Heart left ventricle (tissue), 16 donors: ENCODE measurements at regions not wholly inside any gene's neighbourhood (a gene's known extent, or its start where the extent isn't known, plus 50 kb on each side); places are given as distances from the start of the nearest gene placed in this dataset.

Experiments used
- ATAC-seq, 4 donors: fragments of 200-7000 bp; cut with Tn5 transposase; one replicate each; pipeline ENCODE4 v1.9.1; 2020 to 2022; ENCODE audit warnings: moderate library complexity in 4 of 4, mild to moderate bottlenecking in 3 of 4, moderate number of reproducible peaks in 1 of 4
- DNase-seq, 5 donors: peaks; one replicate each; pipeline ENCODE4 v3.0.0-alpha.2; 2020
- H3K27ac ChIP-seq, 12 donors: fragments of 200-600 bp; sonication (generic) in 4 of 12; one replicate each; pipeline versions ENCODE4 v1.5.0 to v1.8.0; 2016 to 2022; ENCODE audit warnings: mild to moderate bottlenecking in 2 of 12
- H3K27me3 ChIP-seq, 9 donors: fragments of 200-600 bp; sonication (generic) in 2 of 9; one replicate each; pipeline versions ENCODE4 v1.5.1 to v1.8.0; 2016 to 2022; ENCODE audit warnings: mild to moderate bottlenecking in 3 of 9
- H3K36me3 ChIP-seq, 9 donors: fragments of 200-600 bp; sonication (generic) in 2 of 9; one replicate each; pipeline versions ENCODE4 v1.5.0 to v1.8.0; 2018 to 2022; ENCODE audit warnings: mild to moderate bottlenecking in 2 of 9
- H3K4me1 ChIP-seq, 12 donors: fragments of 200-600 bp; sonication (generic) in 4 of 12; one replicate each; pipeline versions ENCODE4 v1.5.0 to v1.8.0; 2016 to 2022; ENCODE audit warnings: mild to moderate bottlenecking in 3 of 12
- H3K4me3 ChIP-seq, 12 donors: fragments of 200-600 bp; sonication (generic) in 4 of 12; one replicate each; pipeline versions ENCODE4 v1.5.0 to v1.8.0; 2017 to 2022; ENCODE audit warnings: mild to moderate bottlenecking in 9 of 12, moderate library complexity in 4 of 12
- H3K9me3 ChIP-seq, 12 donors: fragments of 200-600 bp; sonication (generic) in 4 of 12; one replicate each; pipeline versions ENCODE4 v1.5.0 to v1.8.0; 2016 to 2022; ENCODE audit warnings: mild to moderate bottlenecking in 1 of 12
- CTCF ChIP-seq, 12 donors: fragments of 200-600 bp; sonication (generic) in 4 of 12; IDR thresholded peaks; one replicate each; pipeline versions ENCODE4 v1.5.0 to v1.8.0; 2018 to 2022; ENCODE audit warnings: antibody characterized with exemption in 12 of 12, mild to moderate bottlenecking in 5 of 12
- POLR2A ChIP-seq, 2 donors: fragments of 450-650 bp; IDR thresholded peaks; one replicate each; pipeline ENCODE4 v1.6.1; 2017; ENCODE audit warnings: antibody characterized with exemption in 2 of 2, mild to moderate bottlenecking in 2 of 2, moderate library complexity in 2 of 2
- WGBS, 4 donors: extraction: QIAGEN DNeasy Blood & Tissue Kit in 2 of 4; methylation state at CpG; one replicate each; pipeline versions ENCODE4 v1.1.5 to v1.1.7; 2013 to 2018; 5-methylcytosine and 5-hydroxymethylcytosine counted together
- intact Hi-C, 10 donors: fragments of 100-400 bp; cut with DNase I; formaldehyde crosslinking; loops; one replicate each; pipeline versions ENCODE4 v1.11.1 to v1.14.2; 2022
- donor health status: ischemic (EF 13 %, LVEDD 7.1; RV severe dilation, severe dysfunction).
- donor health status: healthy with polysubstance abuse.
- donor health status: DM: no; HTN: yes; CAD: no.
- donor health status: DM: no; HTN: no; CAD: no.
- donor health status: ischemic (EF 25% LVEDD 6.9; RV normal size, moderate dysfunction).
- donor health status: ischemic (EF 25% LVEDD 5.7; RV mildly dilated, moderate dysfunction).
- donor health status: healthy.
- donor health status: DM: yes; HTN: yes; CAD: no.
- donor health status: ischemic (EF 35%, LVEDD 5.7; RV mildly dilated, moderate dysfunction).
- donor health status: nonischemic (EF 11% LVEDD 7.7; RV severe dilation, severe dysfunction).
- donor health status: DM: yes; HTN: yes; CAD: no.
- donor health status: PGD.
- donor health status: ischemic (EF 29% LVEDD 5.4; RV normal size, mild dysfunction).
- donor health status: nonischemic (EF 23%, LVEDD 6.1; RV moderate dilation, normal function).

- intact Hi-C loops = no loop called here
- Histone ChIP-seq H3K9me3 (peaks cover 0 to 2% (median 0%) of the 10 kb centered on the region in 12 donors), H3K27ac (no peak overlapping the region), H3K36me3 (no peaks in the 10 kb centered on the region), H3K4me3 (no peak overlapping the region), H3K27me3 (no peaks in the 10 kb centered on the region), H3K4me1 (no peaks in the 10 kb centered on the region)
- no peak for ATAC-seq
- no peak for DNase-seq
- no peak for TF ChIP-seq POLR2A (IDR thresholded peaks at IDR 0.05)
- no peak for TF ChIP-seq CTCF (IDR thresholded peaks at IDR 0.05)
Observed at GRCh38 chr5:24909210-24909609, 264.4 kb upstream of the CDH10 start.

- no peaks in the 10 kb centered on the region for H3K4me1 ChIP-seq
Observed at GRCh38 chr5:24906689-24907088, 261.9 kb upstream of the CDH10 start.

GRCh38 chr5:24904981-24905517 lies 260.3 kb upstream of the CDH10 start:
- no peaks in the 10 kb centered on the region for H3K36me3 ChIP-seq
- peaks cover 0 to 5% (median 0%) of the 10 kb centered on the region in 12 donors for H3K9me3 ChIP-seq
- H3K27ac ChIP-seq = no peak overlapping the region
- WGBS, 4 donors = 81 to 89% (median 82%) methylated on average over 2 of the region's 2 CpGs
- no peak for ATAC-seq
- no peak for DNase-seq
- H3K4me1 ChIP-seq = no peaks in the 10 kb centered on the region
- TF ChIP-seq CTCF (IDR thresholded peaks at IDR 0.05) (no peak), POLR2A (IDR thresholded peaks at IDR 0.05) (no peak)
- intact Hi-C loops = no loop called here
- H3K27me3 ChIP-seq = no peaks in the 10 kb centered on the region
- no peak overlapping the region for H3K4me3 ChIP-seq

More at GRCh38 chr5:24906689-24907088, 261.9 kb upstream of the CDH10 start:
- 92 to 100% (median 93%) methylated on average over 1 of the region's 1 CpG for WGBS, 4 donors
- H3K4me3 ChIP-seq = no peak overlapping the region
- no peak overlapping the region for H3K27ac ChIP-seq
- DNase-seq (no peak), ATAC-seq (no peak)
- H3K27me3 ChIP-seq = no peaks in the 10 kb centered on the region
- intact Hi-C loops = no loop called here
- H3K36me3 ChIP-seq = no peaks in the 10 kb centered on the region
- TF ChIP-seq CTCF (IDR thresholded peaks at IDR 0.05) (no peak), POLR2A (IDR thresholded peaks at IDR 0.05) (no peak)
- peaks cover 0 to 5% (median 0%) of the 10 kb centered on the region in 12 donors for H3K9me3 ChIP-seq

GRCh38 chr5:24899180-24899579 lies 254.4 kb upstream of the CDH10 start:
- Histone ChIP-seq H3K4me1 (no peaks in the 10 kb centered on the region), H3K27me3 (no peaks in the 10 kb centered on the region), H3K9me3 (peaks cover 0 to 5% (median 0%) of the 10 kb centered on the region in 12 donors), H3K4me3 (no peak overlapping the region), H3K27ac (no peak overlapping the region), H3K36me3 (no peaks in the 10 kb centered on the region)
- TF ChIP-seq CTCF (IDR thresholded peaks at IDR 0.05) (no peak), POLR2A (IDR thresholded peaks at IDR 0.05) (no peak)
- DNase-seq (no peak), ATAC-seq (no peak)
- 69 to 90% (median 89%) methylated on average over 2 of the region's 2 CpGs for whole genome bisulfite sequencing, 4 donors
- intact Hi-C loops = no loop called here
